HepG2 (cell line): ENCODE measurements at regions not wholly inside any gene's neighbourhood (a gene's known extent, or its start where the extent isn't known, plus 50 kb on each side); places are given as distances from the start of the nearest gene placed in this dataset.
A peak's percentile ranks its signal among the peaks of the same experiment; 100 is the strongest.

Experiments used
- GATAD2A ChIP-seq: IDR thresholded peaks from 2 replicates; pipeline ENCODE4 v1.6.1; 2016
- MBD4 ChIP-seq: IDR thresholded peaks from 2 replicates; pipeline ENCODE4 v1.6.1; 2012; ENCODE audit warnings: low read length, inconsistent platforms, borderline replicate concordance
- PATZ1 ChIP-seq: sonication (generic); formaldehyde crosslinking; IDR thresholded peaks from 2 replicates; pipeline ENCODE4 v1.4.0; 2020; ENCODE audit warnings: missing genetic modification reagents
- RERE ChIP-seq: IDR thresholded peaks from 2 replicates; pipeline ENCODE4 v1.6.1; 2016; ENCODE audit warnings: low read depth, missing genetic modification reagents, missing compliant biosample characterization
- SAP130 ChIP-seq: IDR thresholded peaks from 2 replicates; pipeline ENCODE4 v1.6.1; 2016; ENCODE audit warnings: low read depth
- TCF7 ChIP-seq: sonication (generic); IDR thresholded peaks from 2 replicates; pipeline ENCODE4 v1.6.1; 2016; ENCODE audit warnings: antibody characterized with exemption, low read depth
- ZFX ChIP-seq: sonication (generic); formaldehyde crosslinking; IDR thresholded peaks from 2 replicates; pipeline ENCODE4 v1.4.0; 2020; ENCODE audit warnings: mild to moderate bottlenecking, low read depth, missing genetic modification reagents, moderate library complexity
- ZNF567 ChIP-seq: sonication (generic); formaldehyde crosslinking; IDR thresholded peaks from 2 replicates; pipeline ENCODE4 v1.8.1; 2023; ENCODE audit warnings: mild to moderate bottlenecking, missing genetic modification reagents, borderline replicate concordance
- ZNF598 ChIP-seq: sonication (generic); formaldehyde crosslinking; IDR thresholded peaks from 2 replicates; pipeline ENCODE4 v1.5.1; 2020; ENCODE audit warnings: mild to moderate bottlenecking, missing genetic modification reagents, borderline replicate concordance
- ZNF614 ChIP-seq: IDR thresholded peaks from 2 replicates; pipeline ENCODE4 v1.6.1; 2018; ENCODE audit warnings: missing biosample characterization, missing genetic modification reagents, inconsistent platforms, borderline replicate concordance
- ZNF770 ChIP-seq: sonication (generic); formaldehyde crosslinking; IDR thresholded peaks from 2 replicates; pipeline ENCODE4 v1.5.0; 2020; ENCODE audit warnings: mild to moderate bottlenecking, missing genetic modification reagents
- ZZZ3 ChIP-seq: sonication (generic); formaldehyde crosslinking; IDR thresholded peaks from 2 replicates; pipeline ENCODE4 v1.4.0; 2020; ENCODE audit warnings: missing genetic modification reagents, mild to moderate bottlenecking, borderline replicate concordance
- TF ChIP-seq, protein P1 (sequence below): sonication (generic); formaldehyde crosslinking; IDR thresholded peaks from 2 replicates; pipeline ENCODE4 v1.4.0; 2020; ENCODE audit warnings: missing genetic modification reagents
- TF ChIP-seq, protein P2 (sequence below), 2 experiments: sonication (generic) in 1 of 2; formaldehyde crosslinking in 1 of 2; IDR thresholded peaks; 2 replicates each; pipeline versions ENCODE4 v1.5.1 to v1.6.1; 2011 to 2020; ENCODE audit warnings: borderline replicate concordance in 1 of 2, low read depth in 1 of 2, low read length in 1 of 2, mild to moderate bottlenecking in 1 of 2, missing genetic modification reagents in 1 of 2, moderate library complexity in 1 of 2

- TF ChIP-seq RERE (CRISPR knock-in tag), result 0 out of 2 replicates have a peak, but pooled peaks have one; percentile 53
- no peak for TF ChIP-seq ZNF598
- 0 out of 2 replicates have a peak, but pooled peaks have one; percentile 75 for TF ChIP-seq MBD4
- TF ChIP-seq, protein P1, sequence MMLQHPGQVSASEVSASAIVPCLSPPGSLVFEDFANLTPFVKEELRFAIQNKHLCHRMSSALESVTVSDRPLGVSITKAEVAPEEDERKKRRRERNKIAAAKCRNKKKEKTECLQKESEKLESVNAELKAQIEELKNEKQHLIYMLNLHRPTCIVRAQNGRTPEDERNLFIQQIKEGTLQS (CRISPR knock-in tag), result peak; percentile 73; the same call in 1 of the 2 replicates
- peak; percentile 0; the same call in 1 of the 2 replicates for TF ChIP-seq ZFX (CRISPR knock-in tag)
- TF ChIP-seq GATAD2A (CRISPR knock-in tag), result peak; percentile 78; the same call in 1 of the 2 replicates
- TF ChIP-seq ZNF567 (CRISPR knock-in tag), result 0 out of 2 replicates have a peak, but pooled peaks have one; percentile 47
- TF ChIP-seq, protein P2, sequence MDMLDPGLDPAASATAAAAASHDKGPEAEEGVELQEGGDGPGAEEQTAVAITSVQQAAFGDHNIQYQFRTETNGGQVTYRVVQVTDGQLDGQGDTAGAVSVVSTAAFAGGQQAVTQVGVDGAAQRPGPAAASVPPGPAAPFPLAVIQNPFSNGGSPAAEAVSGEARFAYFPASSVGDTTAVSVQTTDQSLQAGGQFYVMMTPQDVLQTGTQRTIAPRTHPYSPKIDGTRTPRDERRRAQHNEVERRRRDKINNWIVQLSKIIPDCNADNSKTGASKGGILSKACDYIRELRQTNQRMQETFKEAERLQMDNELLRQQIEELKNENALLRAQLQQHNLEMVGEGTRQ (IDR thresholded peaks at IDR 0.05; ENCODE audit: low read depth, low read length), result no peak
- TF ChIP-seq, protein P2 (CRISPR knock-in tag; IDR thresholded peaks at IDR 0.05; ENCODE audit: borderline replicate concordance), result peak; percentile 63
- 0 out of 2 replicates have a peak, but pooled peaks have one; percentile 19 for TF ChIP-seq ZNF770 (CRISPR knock-in tag)
- TF ChIP-seq ZZZ3, result no peak
- peak; percentile 98 for TF ChIP-seq PATZ1 (CRISPR knock-in tag)
- TF ChIP-seq SAP130 (CRISPR knock-in tag), result peak; percentile 41; the same call in 1 of the 2 replicates
- TF ChIP-seq ZNF614, result 0 out of 2 replicates have a peak, but pooled peaks have one; percentile 8
- TF ChIP-seq TCF7, result peak; percentile 77
Observed at GRCh38 chr12:93020631-93021597, 91.8 kb upstream of the EEA1 start (continued).
